ENCODE measurements at regions not wholly inside any gene's neighbourhood (a gene's known extent, or its start where the extent isn't known, plus 50 kb on each side); places are given as distances from the start of the nearest gene placed in this dataset.
A peak's percentile ranks its signal among the peaks of the same experiment; 100 is the strongest.

GRCh38 chr2:217402144-217402543, 542.3 kb upstream of the TNP1 start:
- DNase-seq = no peak

GRCh38 chr2:217399291-217399690, 539.4 kb upstream of the TNP1 start:
- DNase-seq = no peak

- peak; percentile 31 for DNase-seq
Measured at GRCh38 chr2:217398860-217399259, 539.0 kb upstream of the TNP1 start.

DNA sequence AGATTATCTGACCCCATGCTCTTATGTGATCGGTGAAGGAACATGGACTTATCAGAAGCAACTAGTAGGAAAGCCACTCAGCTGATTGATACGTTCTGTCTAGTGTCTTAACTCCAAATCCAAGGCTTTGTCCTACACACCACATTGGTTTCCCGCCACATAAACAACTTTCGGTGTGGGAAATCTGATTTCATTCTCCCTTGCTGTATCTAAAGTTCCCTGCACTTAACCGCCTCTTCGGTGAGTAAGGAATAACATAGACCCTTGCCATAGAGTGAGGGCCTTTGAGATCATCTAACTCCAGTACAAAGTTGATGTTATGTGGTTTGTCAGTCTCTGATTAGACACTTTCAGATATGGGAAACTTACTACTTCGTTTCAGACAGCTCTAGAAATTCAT, 538.2 kb upstream of the TNP1 start:
- DNase-seq = no peak

GRCh38 chr2:217396586-217396985, 536.7 kb upstream of the TNP1 start:
- DNase-seq = no peak

GRCh38 chr2:217396165-217396564, 536.3 kb upstream of the TNP1 start:
- no peak for DNase-seq

- DNase-seq = no peak
Measured at GRCh38 chr2:217394510-217395351, 534.9 kb upstream of the TNP1 start.

- DNase-seq = no peak
Measured at GRCh38 chr2:217393585-217394032, 533.7 kb upstream of the TNP1 start.

GRCh38 chr2:217392930-217393584, 533.2 kb upstream of the TNP1 start:
- DNase-seq = no peak

DNA sequence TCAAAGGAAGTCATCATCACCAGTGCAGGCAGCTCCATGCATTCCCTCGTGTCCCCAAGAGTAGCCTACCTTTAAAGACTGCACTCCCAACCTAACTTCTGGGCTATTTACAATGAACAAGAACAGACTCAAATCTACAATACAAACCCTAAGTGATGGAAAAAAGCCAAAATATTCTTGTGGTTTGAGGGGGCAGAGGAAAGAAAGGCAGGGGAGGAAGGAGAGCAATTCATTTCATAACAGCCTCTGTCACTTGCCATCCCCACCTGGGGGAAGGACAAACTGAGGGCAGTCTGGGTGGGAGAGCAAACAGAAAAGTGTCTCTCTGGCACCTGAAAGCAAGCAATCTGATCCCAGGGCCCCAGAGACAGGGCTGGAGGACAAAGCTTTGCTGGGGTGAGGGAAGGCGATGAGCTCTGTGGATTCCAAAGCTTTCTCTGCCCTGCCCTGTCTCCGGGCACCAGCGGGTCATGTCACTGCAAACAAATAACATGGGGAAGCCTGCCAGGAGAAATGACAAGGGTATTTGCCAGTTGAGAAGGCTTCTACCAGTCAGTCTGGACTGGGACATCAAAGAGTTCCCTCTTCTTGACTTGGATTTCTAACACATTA, 528.0 kb upstream of the TNP1 start:
- no peak for DNase-seq

GRCh38 chr2:217386041-217386440, 526.2 kb upstream of the TNP1 start:
- DNase-seq = no peak

DNA sequence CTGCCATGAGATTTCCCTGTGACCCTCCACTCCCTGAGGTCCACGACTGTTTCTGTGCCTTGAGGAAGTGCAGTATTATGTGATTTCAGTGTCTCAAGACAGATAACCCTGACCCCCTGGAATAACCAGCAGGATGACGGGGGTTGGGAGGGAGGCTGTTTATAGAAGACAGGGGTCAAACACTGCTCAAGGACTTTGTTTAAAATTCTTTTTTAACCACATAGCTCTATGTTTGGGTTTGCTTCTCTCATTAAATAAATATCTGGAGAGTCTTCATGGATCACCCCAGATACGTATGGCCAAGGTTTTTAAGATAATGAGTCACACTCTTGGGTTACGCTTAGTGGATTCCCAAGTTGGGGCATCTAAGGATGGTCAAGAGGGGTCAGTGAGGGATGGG, 523.8 kb upstream of the TNP1 start:
- DNase-seq = no peak

DNA sequence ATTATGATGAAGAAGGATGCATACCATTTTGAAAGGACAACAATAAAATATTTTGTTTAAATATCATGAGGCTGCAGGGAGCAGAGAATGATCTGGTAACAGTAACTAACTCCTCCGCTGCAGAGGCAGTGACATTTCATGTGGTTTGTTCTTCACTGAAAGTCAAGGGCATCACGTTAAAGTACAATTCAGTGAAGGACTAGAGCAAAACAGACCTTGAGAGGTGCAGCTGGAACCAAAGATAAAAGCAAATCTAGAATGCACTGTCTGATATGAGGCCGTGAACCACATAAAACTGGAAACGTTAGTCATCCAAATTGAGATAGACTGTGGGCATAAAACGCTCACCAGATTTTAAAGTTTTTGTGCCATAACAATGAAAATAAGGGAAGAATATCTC, 522.9 kb upstream of the TNP1 start:
- DNase-seq = no peak

DNA sequence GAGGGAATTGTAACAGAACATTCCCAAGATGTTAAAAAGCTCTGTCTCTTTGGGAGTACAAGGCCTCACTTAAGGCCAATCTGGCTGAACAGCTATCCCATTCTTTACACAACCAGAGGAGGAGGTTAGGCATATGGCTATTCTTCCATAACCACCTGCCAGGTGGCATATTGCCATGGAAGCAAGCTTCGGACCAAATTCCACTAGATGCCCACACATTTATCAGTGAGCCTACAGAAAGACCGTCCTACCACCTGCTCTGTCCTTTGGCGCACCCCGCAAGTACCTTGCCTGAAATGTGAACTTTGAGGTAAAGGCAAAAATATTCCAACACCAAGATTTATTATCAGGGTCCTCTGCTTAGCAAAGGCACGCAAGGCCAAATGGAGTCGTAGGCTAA, 519.9 kb upstream of the TNP1 start:
- DNase-seq = no peak

DNA sequence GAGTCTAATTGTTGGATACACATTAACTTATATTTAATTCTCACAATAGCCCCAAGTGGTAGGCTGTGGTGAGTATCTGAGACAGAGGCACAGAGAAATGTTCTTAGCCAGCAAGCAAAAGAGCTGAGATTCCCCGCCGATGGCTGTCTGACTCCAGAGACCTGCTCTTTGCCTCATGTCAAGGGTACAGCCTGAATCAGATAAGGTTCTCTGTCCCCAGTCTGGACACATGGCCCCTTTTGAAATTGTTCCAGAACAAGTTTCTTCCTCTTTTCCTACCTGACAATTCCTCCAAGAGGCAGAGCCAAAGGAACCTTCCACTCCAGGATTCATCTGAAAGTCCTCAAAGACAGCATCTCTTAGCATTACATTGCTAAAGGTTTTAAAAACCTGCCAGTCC, 512.9 kb upstream of the TNP1 start:
- no peak for DNase-seq

- DNase-seq = no peak
Measured at GRCh38 chr2:217371781-217372213, 511.9 kb upstream of the TNP1 start.

GRCh38 chr2:217370391-217370790, 510.5 kb upstream of the TNP1 start:
- DNase-seq = no peak

DNA sequence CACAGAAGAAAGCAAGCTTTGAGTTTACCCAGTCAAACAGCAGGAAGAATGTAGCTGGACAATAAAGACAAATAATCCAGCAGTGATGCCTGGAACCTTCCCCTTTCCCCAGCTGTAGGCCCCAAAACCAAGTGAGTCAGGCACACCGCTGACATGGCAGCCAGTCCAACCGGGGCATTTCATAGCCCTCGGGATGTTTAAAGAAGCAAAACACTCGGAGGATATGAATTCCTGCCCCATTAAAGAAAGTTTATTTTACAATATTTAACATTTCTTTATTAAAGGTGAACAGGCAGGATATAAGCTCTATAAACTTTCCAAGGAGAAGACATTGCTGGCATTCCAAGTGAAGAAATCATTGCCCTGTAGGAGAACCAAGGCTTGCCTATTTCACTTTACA, 507.6 kb upstream of the TNP1 start:
- no peak for DNase-seq

GRCh38 chr2:217366966-217367365, 507.1 kb upstream of the TNP1 start:
- no peak for DNase-seq

DNA sequence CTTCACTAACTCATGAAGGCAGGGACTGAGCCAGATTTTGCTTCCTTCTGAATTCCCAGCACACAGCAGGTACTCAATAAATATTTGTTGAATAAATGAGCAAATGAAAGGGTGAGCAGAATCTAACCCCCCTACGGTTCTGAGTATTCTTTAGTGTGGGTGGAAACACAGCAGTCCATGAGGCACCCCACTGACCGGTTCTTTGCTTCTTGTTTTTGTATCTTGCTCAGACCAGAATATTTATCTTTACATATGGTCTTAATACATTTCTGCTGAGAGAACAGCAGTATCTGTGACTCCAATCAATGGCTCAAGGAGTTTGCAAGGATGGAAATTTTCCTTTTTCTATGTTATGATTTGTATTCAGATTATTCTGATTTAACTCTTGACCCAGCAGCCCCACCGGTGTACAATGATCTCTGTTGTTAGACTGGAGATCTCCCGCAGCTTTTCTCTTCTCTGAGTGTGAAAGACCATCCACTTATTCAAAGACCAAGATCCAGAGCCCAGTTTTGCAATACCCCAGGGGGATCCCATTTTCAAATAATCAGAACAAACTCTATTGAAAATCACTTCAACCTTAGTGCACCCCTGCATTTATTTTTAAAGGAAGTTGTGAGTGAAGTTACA, 506.5 kb upstream of the TNP1 start:
- DNase-seq = no peak

GRCh38 chr2:217365656-217366055, 505.8 kb upstream of the TNP1 start:
- no peak for DNase-seq

DNA sequence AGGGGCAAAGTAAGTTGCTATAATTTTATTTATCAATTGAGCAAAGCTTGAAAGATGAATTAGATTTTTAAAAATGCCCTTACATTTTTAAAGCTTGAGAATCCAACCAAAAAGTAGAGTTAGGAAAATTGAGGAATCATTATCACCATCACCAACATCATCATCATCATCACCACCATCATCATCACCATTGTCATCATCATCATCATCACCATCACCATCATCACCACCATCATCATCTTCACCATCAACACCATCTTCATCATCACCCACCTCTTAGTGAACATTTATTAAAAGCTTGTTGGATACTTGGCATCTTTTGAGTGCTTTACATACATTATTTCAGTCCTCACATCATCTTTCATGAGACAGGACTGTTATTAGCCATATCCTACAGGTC, 504.4 kb upstream of the TNP1 start:
- no peak for DNase-seq

DNA sequence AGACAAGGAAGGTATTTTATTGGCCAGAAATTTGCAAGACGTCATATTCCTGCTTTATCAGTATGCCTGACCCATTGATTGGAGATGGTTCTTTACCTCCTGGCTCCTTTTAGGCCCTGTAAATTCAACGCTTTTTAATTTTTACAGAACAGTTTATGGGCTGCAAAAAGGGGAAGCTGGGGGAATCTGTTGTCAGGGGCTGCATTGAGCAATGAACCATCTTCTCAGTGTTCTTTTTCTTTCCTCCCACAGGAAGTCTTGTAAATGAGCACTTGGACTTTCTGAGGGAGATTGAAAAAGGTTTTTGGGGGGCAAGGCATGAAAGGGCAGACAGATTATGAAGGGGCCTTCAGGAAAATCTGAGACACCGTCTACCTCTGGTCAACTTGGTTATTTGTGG, 503.6 kb upstream of the TNP1 start:
- no peak for DNase-seq

DNA sequence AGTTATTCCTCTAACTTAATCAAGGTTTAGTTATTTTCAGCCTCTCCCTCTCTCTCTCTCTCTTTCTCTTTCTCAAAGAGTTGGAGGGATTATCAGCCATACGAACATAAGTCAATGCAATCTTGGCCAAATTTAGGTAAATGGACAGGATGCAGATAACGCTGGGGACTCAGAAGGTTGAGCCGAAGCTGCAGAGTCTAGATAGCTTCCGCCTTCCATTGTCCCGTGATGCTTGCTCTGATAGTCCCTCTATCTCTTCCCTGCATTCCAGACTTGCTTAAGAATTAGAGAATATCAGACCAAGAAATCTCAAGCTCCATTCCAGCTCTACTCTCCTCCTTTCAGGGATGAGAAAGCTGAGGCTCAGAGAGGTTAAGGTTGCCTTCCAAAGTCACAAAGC, 502.8 kb upstream of the TNP1 start:
- no peak for DNase-seq
